GM18508 (cell line): ENCODE measurements at regions not wholly inside any gene's neighbourhood (a gene's known extent, or its start where the extent isn't known, plus 50 kb on each side); places are given as distances from the start of the nearest gene placed in this dataset.
"Not testable (repeated sequence)": the region's sequence is repeated elsewhere in the genome, so short reads cannot be mapped to it uniquely, and the experiment has no call there.

Experiments used
- ATAC-seq: cut with Tn5 transposase; IDR thresholded peaks from one replicate; pipeline ENCODE4 v1.9.1; 2021; ENCODE audit warnings: moderate number of reproducible peaks; ENCODE audit not compliant: insufficient read depth, unreplicated experiment

DNA sequence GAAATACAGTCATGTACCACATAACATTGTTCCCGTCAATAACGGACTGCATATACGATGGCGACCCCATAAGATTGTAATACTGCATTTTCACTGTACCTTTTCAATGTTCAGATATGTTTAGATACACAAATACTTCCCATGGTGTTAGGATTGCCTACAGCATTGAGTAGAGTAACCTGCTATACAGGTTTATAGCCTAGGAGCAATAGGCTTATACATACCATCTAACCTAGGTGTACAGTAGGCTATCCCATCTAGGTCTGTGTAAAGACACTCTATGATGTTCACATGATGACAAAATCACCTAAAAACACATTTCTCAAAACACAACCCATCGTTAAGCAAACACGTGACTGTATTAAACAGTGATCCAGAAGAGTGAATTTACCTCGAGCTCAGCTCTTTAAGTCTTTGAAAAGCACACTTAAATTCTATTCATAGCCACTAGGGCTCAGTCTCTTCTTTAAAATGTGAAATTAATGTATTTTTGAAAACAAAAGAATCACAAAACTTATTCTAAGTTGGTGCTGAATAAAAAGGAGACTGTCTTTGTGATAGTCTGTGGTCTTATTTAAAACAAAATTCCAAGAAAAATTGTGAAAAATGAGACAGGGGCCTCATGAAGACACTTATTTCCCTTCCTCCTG is 239.1 kb upstream of the ARID2 start:
- no peak for ATAC-seq

DNA sequence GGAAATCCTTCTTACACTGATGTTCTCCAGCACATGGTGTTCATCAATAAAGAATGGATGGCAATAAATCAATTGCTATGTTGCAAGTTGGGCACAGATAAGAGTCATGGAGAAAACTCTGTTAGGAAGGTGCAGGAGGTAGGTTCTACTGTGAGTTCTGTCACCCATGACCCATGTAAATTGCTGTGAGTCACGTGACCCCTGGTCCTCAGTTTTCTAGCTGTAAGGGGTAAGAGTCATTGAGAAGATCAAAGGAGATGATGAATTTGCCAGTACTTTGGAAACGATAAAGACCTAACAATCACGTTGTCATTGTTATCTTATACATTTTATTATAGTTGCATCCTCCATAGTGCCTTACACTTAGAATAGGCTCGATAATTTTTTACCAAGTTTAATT is 235.2 kb upstream of the ARID2 start:
- no peak for ATAC-seq

DNA sequence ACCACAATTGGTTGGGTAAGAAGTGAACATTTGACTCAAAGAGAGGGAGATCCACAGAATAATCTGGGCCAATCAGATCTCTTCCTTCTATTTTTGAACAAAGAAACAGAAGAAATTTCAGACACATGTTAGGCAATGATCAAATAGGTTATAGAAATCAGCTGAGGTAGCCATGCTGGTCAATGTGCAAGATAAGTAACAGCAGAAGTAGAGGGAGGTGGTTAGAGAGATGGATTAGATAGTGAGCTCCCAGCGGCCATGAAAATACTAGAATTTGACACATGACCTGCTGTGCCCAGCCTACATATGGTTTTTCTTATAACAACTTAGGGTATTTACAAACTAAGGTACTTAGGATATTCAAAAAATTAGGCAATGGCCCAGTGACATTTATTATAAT is 230.9 kb upstream of the ARID2 start:
- ATAC-seq = no peak

DNA sequence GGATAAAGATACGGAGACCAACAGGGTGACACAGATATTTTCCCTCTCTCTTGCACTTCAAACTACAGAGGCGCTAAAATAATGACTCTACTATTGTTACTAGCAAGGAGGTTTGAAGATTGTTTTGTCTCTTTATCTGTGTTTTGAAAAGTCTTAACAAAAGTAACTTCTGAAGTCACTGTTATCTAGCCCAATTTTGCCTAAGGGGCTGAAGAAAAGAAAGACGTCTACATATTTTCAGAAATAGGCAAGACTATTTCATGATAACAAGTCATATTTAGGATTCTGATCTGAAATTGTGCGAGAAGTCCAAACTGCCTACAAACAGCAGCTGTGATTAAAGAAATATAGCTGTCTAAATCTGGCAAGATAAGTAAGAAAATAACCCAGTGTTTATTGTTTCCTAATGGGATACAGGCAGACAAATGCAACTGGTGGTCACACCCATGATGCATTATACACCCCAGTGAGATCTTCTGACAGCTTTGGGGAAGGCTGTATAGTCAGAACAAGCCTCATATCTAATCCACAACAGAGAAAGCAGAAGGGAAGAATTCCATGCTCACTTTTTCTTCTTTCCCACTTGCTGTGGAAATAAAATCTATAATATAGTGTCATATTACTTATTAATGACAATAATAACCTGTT is 226.9 kb upstream of the ARID2 start:
- ATAC-seq = no peak

DNA sequence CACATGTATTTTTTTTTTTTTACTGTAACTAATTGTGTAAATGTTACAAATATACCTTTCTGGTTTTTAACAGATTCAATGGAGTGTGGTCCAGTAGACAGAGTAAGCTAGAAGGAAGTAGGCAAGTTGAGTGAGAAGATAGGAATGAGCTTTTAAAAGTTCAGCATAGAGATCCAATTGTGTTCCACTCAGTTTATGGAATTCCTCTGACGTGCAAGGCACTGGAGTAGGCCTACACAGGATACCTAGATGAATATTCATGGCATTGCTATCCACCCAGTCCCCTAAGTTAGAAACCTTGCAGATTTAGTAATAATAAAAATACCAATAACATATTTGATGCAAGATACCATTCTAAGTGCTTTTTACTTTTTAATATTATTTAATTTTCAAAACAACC is 225.6 kb upstream of the ARID2 start:
- no peak for ATAC-seq

DNA sequence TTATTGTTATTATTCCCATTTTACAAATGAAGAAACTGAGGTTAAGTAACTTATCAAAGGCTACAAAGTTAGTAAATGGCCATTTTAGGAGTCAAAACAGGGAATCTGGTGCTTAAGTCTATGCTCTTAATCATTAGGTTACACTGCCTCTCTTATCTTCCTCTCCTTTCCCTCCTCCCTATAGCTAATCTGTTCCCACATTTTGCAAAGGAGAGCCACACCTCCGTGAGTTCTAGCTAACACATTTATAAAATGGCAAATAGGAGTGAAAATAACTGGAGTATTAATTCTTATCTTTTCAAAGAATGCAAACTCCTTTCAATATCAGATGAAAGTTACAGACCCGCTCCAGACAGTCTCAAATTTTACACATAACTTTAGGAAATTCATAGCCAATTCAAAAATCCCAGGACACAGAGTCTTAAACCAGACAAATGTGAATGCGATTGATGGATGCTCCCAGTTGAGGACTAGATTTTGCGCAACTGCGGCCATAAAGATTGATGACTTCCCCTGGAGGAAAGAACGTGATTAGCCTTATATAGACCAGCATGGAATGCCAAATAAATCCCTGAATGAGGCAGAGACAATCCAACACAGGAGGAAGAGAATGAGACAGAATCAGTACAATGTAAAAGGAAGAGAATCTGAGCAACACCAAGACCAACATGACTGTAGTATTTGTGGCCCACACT is 225.0 kb upstream of the ARID2 start:
- no peak for ATAC-seq

DNA sequence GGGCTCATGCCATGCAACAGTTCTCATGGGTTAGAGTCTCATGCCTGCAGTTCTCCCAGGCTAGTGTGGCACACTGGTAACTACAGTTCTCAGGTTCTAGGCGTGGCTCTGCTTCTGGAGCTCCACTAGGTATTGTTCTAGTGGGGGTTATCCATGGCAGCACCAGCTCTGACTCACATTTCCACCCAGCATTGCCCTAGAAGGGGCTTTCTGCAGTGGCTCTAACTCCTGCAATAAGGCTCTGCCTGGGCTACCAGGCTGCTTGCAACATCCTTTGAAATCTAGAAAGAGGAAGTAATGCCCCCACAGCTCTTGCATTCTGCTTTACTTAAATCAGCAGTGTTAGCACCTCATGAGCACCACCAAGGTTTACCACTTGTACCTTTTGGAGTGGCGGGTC is 220.3 kb upstream of the ARID2 start:
- peak; percentile 70 for ATAC-seq

DNA sequence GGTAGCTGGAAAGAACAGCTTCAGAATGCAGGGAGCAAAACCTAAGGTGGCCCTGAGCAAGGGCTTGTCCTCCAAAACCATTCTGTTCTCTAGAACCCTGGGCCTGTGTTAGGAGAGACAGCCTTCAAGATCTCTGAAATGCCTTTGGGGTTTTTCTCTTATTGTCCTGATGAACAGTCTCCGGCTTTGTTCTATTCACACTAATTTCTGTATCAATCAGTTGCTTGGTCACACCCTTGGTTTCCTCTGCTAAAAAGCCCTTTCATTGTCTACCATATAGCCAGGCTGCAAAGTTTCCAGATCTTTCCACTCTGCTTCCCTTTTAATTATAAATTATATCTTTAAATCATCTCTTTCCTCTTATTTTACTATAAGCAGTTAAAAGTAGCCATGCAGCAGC is 219.9 kb upstream of the ARID2 start:
- no peak for ATAC-seq

DNA sequence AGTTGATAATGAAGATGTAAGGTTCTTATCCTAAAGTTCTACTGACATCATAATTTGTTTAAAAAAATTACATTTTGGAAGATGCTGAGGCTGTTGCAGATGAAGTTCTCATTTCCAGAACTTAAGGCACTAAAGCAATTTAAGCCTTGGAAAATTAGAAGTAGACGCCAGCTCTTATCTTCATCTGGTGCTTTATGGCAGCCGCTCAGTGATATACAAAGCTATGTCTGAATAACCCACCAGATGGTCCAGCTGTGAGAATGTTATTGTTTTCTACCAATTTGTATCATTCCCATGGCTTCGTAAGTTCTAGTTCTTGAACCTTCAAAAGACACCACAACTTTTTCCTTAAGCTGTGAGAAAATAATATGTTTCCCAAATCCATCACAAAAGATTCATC is 212.1 kb upstream of the ARID2 start:
- ATAC-seq = no peak

DNA sequence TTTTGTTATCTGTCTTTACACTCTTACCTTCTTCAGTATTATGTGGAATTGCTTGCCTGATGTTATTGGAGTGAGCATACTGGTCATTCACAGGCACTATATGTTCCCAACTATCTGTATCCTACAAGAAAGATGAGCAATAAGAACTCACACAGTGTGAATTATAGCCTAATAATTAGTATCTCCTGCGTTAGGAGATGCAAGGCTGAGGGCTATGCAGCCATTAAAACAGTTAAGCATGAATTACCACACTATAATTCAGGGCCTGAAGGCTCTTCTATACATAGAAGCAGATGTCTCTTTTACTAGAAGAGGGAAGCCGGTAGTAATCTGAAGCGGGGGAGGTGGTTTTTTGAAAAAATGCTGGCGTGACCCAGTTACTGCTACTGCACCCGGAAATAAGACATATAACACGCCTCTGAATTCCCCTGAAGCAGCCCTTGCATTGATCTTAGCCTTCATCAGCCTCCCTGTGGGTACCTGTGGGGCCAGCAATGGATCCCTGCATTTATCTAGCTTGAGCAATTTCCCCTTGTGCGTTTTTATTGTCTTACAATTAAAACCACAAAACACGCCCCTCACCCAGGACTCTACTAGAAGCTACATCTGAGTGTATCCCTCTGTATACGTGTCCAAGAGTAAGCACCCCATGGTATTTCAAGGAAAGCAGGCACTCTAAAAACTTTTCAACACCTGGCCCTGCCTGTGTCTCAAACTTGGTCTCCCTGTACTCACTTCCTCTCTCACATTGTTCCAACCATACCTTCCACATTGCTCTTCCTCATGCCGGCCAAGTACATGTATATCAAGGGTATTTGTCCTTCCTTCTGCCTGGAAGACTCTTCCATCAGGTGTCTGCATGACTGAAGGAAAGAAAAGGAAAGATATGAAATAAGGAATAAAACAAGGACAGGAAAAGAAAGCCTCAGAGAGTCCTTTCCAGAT is 210.9 kb upstream of the ARID2 start:
- ATAC-seq = peak; percentile 53

DNA sequence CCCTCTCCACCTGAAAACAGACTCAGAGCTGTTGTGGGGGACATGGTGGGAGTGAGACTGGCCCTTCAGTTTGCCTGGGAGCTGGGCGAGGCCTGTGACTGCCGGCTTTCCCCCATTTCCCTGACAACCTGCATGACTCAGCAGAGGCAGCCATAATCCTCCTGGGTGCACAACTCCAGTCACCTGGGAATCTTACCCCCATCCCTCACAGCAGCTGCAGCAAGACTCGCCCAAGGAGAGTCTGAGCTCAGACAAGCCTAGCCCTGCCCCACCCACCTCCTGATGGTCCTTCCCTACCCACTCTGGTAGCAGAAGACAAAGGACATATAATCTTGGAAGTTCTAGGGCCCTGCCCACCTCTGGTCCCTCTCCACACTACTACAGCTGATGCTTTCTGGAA is 207.3 kb upstream of the ARID2 start:
- ATAC-seq = no peak

DNA sequence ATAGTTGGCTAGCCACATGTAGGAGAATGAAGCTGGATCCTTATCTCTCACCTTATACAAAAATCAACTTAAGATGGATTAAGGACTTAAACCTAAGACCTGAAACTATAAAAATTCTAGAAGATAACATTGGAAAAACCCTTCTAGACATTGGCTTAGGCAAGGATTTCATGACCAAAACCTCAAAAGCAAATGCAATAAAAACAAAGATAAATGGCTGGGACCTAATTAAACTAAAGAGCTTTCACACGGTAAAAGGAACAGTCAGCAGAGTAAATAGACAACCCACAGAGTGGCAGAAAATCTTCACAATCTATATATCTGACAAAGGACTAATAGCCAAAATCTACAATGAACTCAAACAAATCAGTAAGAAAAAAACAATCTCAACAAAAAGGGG is 202.7 kb upstream of the ARID2 start:
- ATAC-seq = not testable (repeated sequence)

DNA sequence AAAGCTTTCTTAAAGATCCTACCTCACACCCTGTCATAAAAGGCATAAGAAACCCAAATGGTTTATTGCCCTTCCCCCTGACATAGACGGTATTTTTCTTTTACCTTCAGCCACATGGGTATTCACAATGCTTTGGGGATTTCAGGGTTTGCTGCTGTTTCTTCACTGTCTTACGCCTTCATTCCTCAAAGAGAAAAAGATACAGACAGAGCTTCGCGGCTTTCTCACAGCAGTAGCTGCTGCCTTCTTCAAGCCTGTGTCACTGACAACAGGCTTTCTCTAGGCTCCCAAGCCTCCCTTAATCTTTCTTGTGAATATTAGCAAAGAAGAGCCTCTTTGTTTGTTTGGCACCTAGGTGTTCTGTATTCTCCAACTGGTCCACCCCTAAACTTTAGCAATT is 197.4 kb upstream of the ARID2 start:
- no peak for ATAC-seq

DNA sequence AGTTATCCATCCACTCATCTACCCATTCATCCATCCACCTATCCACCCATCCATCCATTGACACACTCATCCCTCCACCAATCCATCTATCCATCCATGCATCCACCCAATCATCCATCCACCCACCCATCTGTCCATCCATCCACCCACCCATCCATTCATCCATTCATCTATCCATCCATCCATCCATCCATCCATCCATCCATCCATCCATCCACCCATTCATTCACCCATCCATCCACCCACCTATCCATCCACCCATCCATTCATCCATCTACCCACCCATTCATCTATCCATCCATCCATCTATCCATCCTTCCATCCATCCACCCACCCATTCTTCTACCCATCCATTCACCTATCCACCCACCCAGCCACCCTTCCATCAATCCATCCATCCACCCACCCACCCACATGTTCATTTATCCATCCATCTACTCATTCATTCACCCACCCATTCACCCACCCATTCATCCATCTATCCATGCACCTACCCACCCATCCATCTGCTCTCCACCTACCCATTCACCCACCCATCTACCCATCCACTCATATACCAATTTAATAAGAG is 193.8 kb upstream of the ARID2 start:
- ATAC-seq = no peak

DNA sequence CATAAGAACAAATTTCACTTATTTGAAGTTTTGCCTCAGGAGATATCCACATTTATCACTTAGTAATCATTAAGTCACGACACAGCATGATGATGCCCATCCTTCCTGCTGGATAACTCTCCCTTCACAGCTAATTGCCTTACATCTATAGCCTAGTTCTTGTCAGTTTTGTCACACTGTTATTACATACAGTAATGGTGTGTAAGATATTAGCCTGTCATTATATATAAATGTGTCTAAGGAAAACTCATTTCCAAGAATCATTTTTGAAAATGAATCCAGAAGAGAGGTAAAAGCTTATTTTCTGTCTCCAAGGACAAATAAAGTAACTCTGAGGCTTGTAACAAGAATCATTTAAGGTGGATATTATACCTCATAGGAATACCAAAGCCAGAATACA is 193.2 kb upstream of the ARID2 start:
- ATAC-seq = no peak

DNA sequence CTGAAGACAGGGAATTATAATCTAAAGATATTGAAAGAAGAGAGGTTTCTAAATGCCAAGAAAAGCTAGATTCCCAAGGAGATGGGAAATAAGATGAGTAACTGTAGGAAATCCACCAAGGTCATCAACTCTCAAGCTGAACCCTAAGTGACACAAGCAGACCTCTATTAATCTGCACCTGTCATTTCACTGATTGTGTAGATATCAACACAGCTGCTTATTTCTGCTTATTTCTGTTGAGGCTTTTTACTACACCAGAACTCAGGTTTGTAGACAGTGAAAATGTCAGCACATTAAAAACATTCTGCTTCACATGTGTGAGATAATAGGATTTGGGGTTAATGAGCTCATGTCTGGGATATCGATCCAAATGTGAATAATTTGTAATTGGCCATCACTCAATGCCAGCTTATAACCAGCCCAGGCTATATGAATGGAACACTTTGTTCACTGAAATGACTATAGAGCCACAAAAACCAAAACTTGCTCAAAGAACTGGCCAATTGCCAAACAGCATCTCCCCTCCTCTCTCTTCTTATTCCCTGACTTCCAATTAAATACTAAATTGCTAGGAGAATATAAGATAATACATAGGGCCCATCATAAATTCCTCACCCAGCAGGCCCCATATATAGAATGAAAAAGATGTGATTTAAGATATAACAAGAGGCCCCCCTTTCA is 188.7 kb upstream of the ARID2 start:
- ATAC-seq = no peak

DNA sequence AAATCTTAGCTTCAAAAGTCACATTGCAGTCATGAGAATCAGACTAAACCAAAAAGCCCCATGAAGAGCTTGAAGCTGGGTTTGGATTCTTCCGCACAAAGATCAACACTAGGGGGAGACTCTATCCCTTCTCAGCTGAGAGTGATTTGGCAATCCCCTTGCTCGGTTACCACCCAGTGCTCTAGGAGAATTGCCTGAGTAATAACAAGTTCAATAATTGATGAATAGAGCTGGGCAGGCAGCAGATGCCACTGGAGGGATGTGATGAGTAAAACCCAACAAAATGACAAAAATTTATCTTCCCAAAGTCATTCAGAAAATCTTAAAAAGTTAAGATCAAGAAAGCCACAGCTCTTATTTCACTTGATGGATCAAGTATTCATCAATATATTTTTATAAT is 185.6 kb upstream of the ARID2 start:
- ATAC-seq = peak; percentile 82

DNA sequence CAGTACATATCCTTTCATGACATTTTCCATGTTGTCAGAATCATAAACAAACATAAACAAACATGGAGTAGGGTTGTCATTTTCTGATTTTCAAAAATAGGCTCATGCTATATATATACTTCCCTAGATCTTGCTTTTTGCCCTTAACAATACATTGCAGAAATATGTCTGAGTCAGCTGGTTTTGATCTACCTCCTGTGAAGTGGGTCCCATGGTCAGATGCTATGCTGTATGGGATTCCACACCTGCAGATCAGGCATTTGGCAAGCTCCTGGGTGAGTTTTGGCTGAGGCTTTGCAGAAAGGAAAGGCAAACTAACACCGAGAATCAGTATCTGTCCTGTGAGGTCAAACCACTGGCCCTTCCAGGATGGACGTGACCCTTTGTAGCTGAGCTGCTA is 183.0 kb upstream of the ARID2 start:
- no peak for ATAC-seq

DNA sequence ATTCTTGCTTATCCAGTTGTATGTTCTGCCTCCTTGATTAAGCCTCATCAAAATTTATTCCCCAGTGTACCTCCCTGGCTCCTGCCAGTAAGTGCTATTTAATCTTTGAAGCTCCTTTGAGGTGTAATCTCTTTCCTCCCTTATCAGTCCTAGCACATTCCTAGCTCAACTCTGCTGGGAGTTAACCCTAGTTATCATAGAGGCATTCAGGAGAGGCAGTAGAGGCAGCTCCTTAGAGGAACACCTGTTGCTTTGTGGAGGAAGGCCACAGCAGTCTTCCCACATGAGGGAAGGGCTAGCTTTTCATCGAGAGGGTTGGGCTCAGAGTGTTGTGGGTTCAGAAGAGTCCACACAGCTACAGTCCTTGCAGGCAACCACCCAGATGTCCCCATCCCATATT is 182.4 kb upstream of the ARID2 start:
- ATAC-seq = no peak

DNA sequence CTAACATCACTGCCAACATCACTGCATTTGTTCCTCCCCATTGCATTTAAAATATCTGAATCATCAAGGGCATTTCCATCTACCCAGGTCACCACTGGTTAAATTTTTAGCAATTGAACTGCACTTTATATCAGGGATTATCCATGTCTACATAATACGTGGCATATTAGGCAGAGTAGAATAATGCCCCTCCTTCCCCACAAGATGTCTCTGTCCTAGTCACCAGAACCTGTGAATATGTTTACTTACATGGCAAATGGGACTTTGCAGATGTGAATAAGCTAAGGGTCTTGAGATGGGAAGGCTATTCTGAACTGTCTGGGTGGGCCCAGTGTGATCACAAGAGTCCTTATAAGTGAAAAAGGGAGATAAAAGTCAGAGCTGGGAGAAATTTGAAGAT is 181.7 kb upstream of the ARID2 start:
- ATAC-seq = no peak
